Liver (tissue), 8 donors: ENCODE measurements at regions not wholly inside any gene's neighbourhood (a gene's known extent, or its start where the extent isn't known, plus 50 kb on each side); places are given as distances from the start of the nearest gene placed in this dataset.

Experiments
- DNase-seq: peaks from one replicate; pipeline ENCODE4 v3.0.0-alpha.2; 2017; ENCODE audit warnings: low spot score
- H3K27ac ChIP-seq, 2 donors: one replicate each; pipeline ENCODE4 v1.7.0; 2013; ENCODE audit warnings: inconsistent platforms in 2 of 2, low read length in 2 of 2, control low read depth in 1 of 2, low read depth in 1 of 2, mild to moderate bottlenecking in 1 of 2
- H3K27me3 ChIP-seq, 4 donors: one replicate each; pipeline versions ENCODE4 v1.6.1 to v1.7.0; 2013; ENCODE audit warnings: low read length in 3 of 4, inconsistent platforms in 1 of 4, mild to moderate bottlenecking in 1 of 4, moderate library complexity in 1 of 4; ENCODE audit not compliant: control insufficient read depth in 4 of 4, insufficient read depth in 4 of 4
- H3K36me3 ChIP-seq, 4 donors: one replicate each; pipeline versions ENCODE4 v1.6.1 to v1.7.0; 2013; ENCODE audit warnings: low read length in 3 of 4, mild to moderate bottlenecking in 3 of 4, low read depth in 1 of 4, moderate library complexity in 1 of 4; ENCODE audit not compliant: control insufficient read depth in 4 of 4, insufficient read depth in 3 of 4
- H3K4me1 ChIP-seq, 4 donors: one replicate each; pipeline versions ENCODE4 v1.6.1 to v1.7.0; 2013; ENCODE audit warnings: low read length in 3 of 4, mild to moderate bottlenecking in 3 of 4, moderate library complexity in 1 of 4; ENCODE audit not compliant: control insufficient read depth in 4 of 4, insufficient read depth in 4 of 4
- H3K4me3 ChIP-seq, 3 donors: one replicate each; pipeline versions ENCODE4 v1.6.1 to v1.7.0; 2013; ENCODE audit warnings: low read length in 3 of 3, control low read depth in 1 of 3, low read depth in 1 of 3, mild to moderate bottlenecking in 1 of 3
- H3K9ac ChIP-seq, 2 donors: one replicate each; pipeline ENCODE4 v1.7.0; 2013; ENCODE audit warnings: low read length in 2 of 2, mild to moderate bottlenecking in 2 of 2, moderate library complexity in 2 of 2, control low read depth in 1 of 2, low read depth in 1 of 2
- H3K9me3 ChIP-seq, 4 donors: one replicate each; pipeline versions ENCODE4 v1.6.1 to v1.7.0; 2013; ENCODE audit warnings: low read length in 3 of 4; ENCODE audit not compliant: control insufficient read depth in 4 of 4
- ATF3 ChIP-seq: IDR thresholded peaks from 2 replicates; pipeline ENCODE4 v1.6.1; 2016; ENCODE audit warnings: antibody characterized with exemption
- CTCF ChIP-seq: fragments of 150-350 bp; IDR thresholded peaks from 2 replicates; pipeline ENCODE4 v1.5.1; 2017; ENCODE audit warnings: improper control_type of control experiment, low read depth, low read length; ENCODE audit not compliant: missing input control
- EGR1 ChIP-seq, 2 donors: IDR thresholded peaks; 2 replicates each; pipeline ENCODE4 v1.6.1; 2016 to 2018; ENCODE audit warnings: antibody characterized with exemption in 2 of 2, low read depth in 2 of 2
- FOXA1 ChIP-seq: IDR thresholded peaks from 2 replicates; pipeline ENCODE4 v1.6.1; 2016; ENCODE audit warnings: antibody characterized with exemption
- FOXA2 ChIP-seq: IDR thresholded peaks from 2 replicates; pipeline ENCODE4 v1.6.1; 2016; ENCODE audit warnings: antibody characterized with exemption
- GABPA ChIP-seq, 2 donors: IDR thresholded peaks in 1 of 2; conservative IDR thresholded peaks in 1 of 2; 2 replicates each; pipeline ENCODE4 v1.6.1; 2016; ENCODE audit warnings: antibody characterized with exemption in 2 of 2, mild to moderate bottlenecking in 1 of 2, moderate library complexity in 1 of 2
- HNF4A ChIP-seq, 2 donors: conservative IDR thresholded peaks; 2 replicates each; pipeline ENCODE4 v1.6.1; 2016; ENCODE audit warnings: antibody characterized with exemption in 2 of 2, mild to moderate bottlenecking in 2 of 2
- HNF4G ChIP-seq: IDR thresholded peaks from 2 replicates; pipeline ENCODE4 v1.6.1; 2016; ENCODE audit warnings: antibody characterized with exemption
- JUND ChIP-seq, 2 donors: IDR thresholded peaks; 2 replicates each; pipeline ENCODE4 v1.6.1; 2016; ENCODE audit warnings: antibody characterized with exemption in 2 of 2
- MAX ChIP-seq: IDR thresholded peaks from 2 replicates; pipeline ENCODE4 v1.6.1; 2016; ENCODE audit warnings: antibody characterized with exemption
- NR2F2 ChIP-seq: IDR thresholded peaks from 2 replicates; pipeline ENCODE4 v1.6.1; 2016; ENCODE audit warnings: antibody characterized with exemption
- RAD21 ChIP-seq, 2 donors: IDR thresholded peaks; 2 replicates each; pipeline ENCODE4 v1.6.1; 2016; ENCODE audit warnings: antibody characterized with exemption in 2 of 2, mild to moderate bottlenecking in 2 of 2
- REST ChIP-seq: IDR thresholded peaks from 2 replicates; pipeline ENCODE4 v1.6.1; 2016; ENCODE audit warnings: antibody characterized with exemption, mild to moderate bottlenecking
- RXRA ChIP-seq, 2 donors: IDR thresholded peaks; 2 replicates each; pipeline ENCODE4 v1.6.1; 2017 to 2018; ENCODE audit warnings: antibody characterized with exemption in 2 of 2, mild to moderate bottlenecking in 1 of 2
- SP1 ChIP-seq: IDR thresholded peaks from 2 replicates; pipeline ENCODE4 v1.6.1; 2018; ENCODE audit warnings: antibody characterized with exemption, mild to moderate bottlenecking
- TAF1 ChIP-seq: conservative IDR thresholded peaks from 2 replicates; pipeline ENCODE4 v1.6.1; 2016; ENCODE audit warnings: antibody characterized with exemption, mild to moderate bottlenecking
- YY1 ChIP-seq: IDR thresholded peaks from 2 replicates; pipeline ENCODE4 v1.6.1; 2016; ENCODE audit warnings: antibody characterized with exemption, mild to moderate bottlenecking
- ZBTB33 ChIP-seq: IDR thresholded peaks from 2 replicates; pipeline ENCODE4 v1.6.1; 2016; ENCODE audit warnings: antibody characterized with exemption
- WGBS: extraction: QIAGEN DNeasy Blood & Tissue Kit; methylation state at CpG from one replicate; pipeline ENCODE4 v1.1.7; 2013; 5-methylcytosine and 5-hydroxymethylcytosine counted together
- donor health status: healthy.
- donor health status: healthy.
- donor health status: healthy.
- donor health status: healthy.
- donor health status: healthy.

- no peak for DNase-seq
- no peak overlapping the region for H3K9ac ChIP-seq
- TF ChIP-seq REST (no peak), GABPA (IDR thresholded peaks at IDR 0.05 in 1 of 2, conservative IDR thresholded peaks at IDR 0.05 in 1 of 2) (no peak), NR2F2 (no peak), HNF4A (conservative IDR thresholded peaks at IDR 0.05) (no peak), ATF3 (no peak), RAD21 (IDR thresholded peaks at IDR 0.05) (no peak), CTCF (no peak), RXRA (IDR thresholded peaks at IDR 0.05) (no peak), YY1 (no peak), ZBTB33 (no peak), EGR1 (IDR thresholded peaks at IDR 0.05; ENCODE audit: low read depth in 2 of 2) (no peak), MAX (no peak), TAF1 (no peak), SP1 (no peak), FOXA2 (no peak), HNF4G (no peak), FOXA1 (no peak), JUND (IDR thresholded peaks at IDR 0.05) (no peak)
- no peak overlapping the region for H3K4me3 ChIP-seq
- no peaks in the 10 kb centered on the region for H3K27me3 ChIP-seq
- 80% methylated on average over 2 of the region's 2 CpGs for WGBS
- H3K9me3 ChIP-seq: no peaks in the 10 kb centered on the region
- peaks cover 2 to 30% (median 9%) of the 10 kb centered on the region in 4 donors for H3K4me1 ChIP-seq
- H3K27ac ChIP-seq: no peak overlapping the region
- no peaks in the 10 kb centered on the region for H3K36me3 ChIP-seq
These were observed 454.5 kb downstream of the BCAT1 start for GRCh38 chr12:24494401-24494800.
